ENCODE measurements at regions not wholly inside any gene's neighbourhood (a gene's known extent, or its start where the extent isn't known, plus 50 kb on each side); places are given as distances from the start of the nearest gene placed in this dataset.

DNA sequence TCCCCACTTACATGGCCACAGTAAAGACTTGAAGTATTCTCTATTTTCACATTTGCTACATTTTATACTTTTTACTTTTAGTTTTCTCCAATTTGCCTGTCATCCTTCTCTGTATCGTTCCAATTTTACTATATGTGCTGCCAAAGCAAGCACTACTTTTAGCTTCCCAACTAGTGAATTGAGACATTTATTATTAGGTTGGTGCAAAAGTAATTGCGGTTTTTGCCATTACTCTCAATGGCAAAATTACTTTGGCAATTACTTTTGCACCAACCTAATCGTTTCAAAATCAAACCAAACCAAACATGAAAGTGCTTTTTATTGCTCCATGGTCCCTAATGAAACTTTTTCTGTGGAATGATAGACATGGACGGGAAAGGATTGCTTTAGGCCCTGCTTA lies 56.6 kb upstream of the ATF3 start:
- no peak for FAIRE-seq
- ATAC-seq = no peak
- Histone ChIP-seq H3K27me3 (no peaks in the 10 kb centered on the region), H3K4me3 (no peak overlapping the region), H3K27ac (no peak overlapping the region), H3K4me1 (no peaks in the 10 kb centered on the region), H3K36me3 (no peaks in the 10 kb centered on the region), H3K9me3 (no peaks in the 10 kb centered on the region)
- TF ChIP-seq, protein P1, sequence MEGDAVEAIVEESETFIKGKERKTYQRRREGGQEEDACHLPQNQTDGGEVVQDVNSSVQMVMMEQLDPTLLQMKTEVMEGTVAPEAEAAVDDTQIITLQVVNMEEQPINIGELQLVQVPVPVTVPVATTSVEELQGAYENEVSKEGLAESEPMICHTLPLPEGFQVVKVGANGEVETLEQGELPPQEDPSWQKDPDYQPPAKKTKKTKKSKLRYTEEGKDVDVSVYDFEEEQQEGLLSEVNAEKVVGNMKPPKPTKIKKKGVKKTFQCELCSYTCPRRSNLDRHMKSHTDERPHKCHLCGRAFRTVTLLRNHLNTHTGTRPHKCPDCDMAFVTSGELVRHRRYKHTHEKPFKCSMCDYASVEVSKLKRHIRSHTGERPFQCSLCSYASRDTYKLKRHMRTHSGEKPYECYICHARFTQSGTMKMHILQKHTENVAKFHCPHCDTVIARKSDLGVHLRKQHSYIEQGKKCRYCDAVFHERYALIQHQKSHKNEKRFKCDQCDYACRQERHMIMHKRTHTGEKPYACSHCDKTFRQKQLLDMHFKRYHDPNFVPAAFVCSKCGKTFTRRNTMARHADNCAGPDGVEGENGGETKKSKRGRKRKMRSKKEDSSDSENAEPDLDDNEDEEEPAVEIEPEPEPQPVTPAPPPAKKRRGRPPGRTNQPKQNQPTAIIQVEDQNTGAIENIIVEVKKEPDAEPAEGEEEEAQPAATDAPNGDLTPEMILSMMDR (IDR thresholded peaks at IDR 0.05) = no peak
- 67 to 74% methylated on average over 4 of the region's 4 CpGs for WGBS, 2 donors
- intact Hi-C loops (cut with DNase I) = no loop called here
- no peak for DNase-seq

DNA sequence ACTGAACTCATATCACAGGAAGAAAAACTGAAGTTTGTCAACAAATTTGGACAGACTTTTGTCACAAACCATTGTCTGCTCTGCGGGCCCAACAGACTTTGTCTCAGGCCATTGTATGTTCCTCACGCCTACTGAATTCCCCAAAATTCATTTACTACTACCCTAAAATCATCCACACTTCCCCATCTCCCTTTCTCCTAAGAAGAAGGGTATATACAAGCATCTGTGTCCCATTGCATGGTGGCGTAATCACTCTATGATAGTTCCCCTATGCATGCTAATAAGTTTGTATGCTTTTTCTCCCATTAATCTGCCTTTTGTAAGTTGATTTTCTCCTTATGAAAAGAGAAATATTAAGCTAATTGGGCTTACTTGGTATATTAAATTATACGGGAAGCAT lies 54.9 kb upstream of the ATF3 start:
- no peak for DNase-seq
- no peak overlapping the region for H3K4me3 ChIP-seq
- no peaks in the 10 kb centered on the region for H3K9me3 ChIP-seq
- H3K27me3 ChIP-seq = no peaks in the 10 kb centered on the region
- TF ChIP-seq, protein P1 (IDR thresholded peaks at IDR 0.05) = no peak
- intact Hi-C loops (cut with DNase I) = no loop called here
- H3K4me1 ChIP-seq = no peaks in the 10 kb centered on the region
- ATAC-seq = no peak
- H3K36me3 ChIP-seq = no peaks in the 10 kb centered on the region
- H3K27ac ChIP-seq = no peak overlapping the region
- no peak for FAIRE-seq
- WGBS, 2 donors = 82 to 92% methylated on average over 4 of the region's 4 CpGs

DNA sequence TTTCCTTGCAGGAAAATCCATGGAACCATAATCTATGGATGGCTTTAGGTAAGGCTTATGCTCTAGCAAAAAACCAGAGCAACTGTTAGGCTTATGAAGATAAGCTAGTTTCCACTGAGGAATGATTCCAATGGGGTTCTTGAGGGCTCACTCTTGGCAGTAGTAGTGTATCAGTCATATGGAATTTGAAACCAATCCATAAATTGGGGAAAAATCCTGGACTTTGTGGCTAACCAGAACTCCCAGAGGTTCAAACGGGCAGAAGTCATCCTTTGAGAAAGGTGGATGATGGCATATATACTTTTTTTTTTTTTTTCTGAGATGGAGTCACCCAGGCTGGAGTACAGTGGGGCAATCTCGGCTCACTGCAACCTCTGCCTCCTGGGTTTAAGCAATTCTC lies 54.2 kb upstream of the ATF3 start:
- intact Hi-C loops (cut with DNase I) = no loop called here
- no peak for DNase-seq
- no peak for ATAC-seq
- no peak for FAIRE-seq
- H3K9me3 ChIP-seq = no peaks in the 10 kb centered on the region
- H3K4me3 ChIP-seq = no peak overlapping the region
- TF ChIP-seq, protein P1 (IDR thresholded peaks at IDR 0.05) = no peak
- no peak overlapping the region for H3K27ac ChIP-seq
- no peaks in the 10 kb centered on the region for H3K27me3 ChIP-seq
- H3K36me3 ChIP-seq = no peaks in the 10 kb centered on the region
- 67 to 85% methylated on average over 2 of the region's 2 CpGs for WGBS, 2 donors
- peaks cover 0 to 3% (median 0%) of the 10 kb centered on the region in 3 donors for H3K4me1 ChIP-seq

DNA sequence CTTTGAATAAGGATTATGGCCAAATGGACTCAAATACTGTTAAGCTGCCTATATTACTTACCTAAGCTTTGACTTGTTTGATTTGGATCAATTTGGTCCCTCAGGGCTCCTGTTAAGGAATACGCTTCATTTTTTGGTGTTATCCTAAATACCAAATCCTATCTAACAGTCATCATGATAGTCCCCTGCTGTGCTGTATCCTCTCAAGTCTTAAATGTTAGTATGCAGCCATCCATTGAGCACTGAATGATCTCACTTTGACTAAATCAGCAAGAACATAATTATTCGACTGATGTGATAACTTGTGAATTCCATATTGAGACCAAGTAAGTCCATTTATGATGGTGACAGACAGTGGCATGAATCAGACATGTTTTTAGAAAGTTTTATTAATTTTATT lies 53.1 kb upstream of the ATF3 start:
- WGBS, 2 donors = 80 to 82% methylated on average over 2 of the region's 2 CpGs
- Histone ChIP-seq H3K27me3 (no peaks in the 10 kb centered on the region), H3K4me3 (no peak overlapping the region), H3K27ac (no peak overlapping the region), H3K4me1 (peaks cover 0 to 3% (median 0%) of the 10 kb centered on the region in 3 donors), H3K36me3 (no peaks in the 10 kb centered on the region), H3K9me3 (no peaks in the 10 kb centered on the region)
- TF ChIP-seq, protein P1 (IDR thresholded peaks at IDR 0.05) = no peak
- intact Hi-C loops (cut with DNase I) = no loop called here
- DNase-seq (no peak), ATAC-seq (no peak), FAIRE-seq (no peak)

DNA sequence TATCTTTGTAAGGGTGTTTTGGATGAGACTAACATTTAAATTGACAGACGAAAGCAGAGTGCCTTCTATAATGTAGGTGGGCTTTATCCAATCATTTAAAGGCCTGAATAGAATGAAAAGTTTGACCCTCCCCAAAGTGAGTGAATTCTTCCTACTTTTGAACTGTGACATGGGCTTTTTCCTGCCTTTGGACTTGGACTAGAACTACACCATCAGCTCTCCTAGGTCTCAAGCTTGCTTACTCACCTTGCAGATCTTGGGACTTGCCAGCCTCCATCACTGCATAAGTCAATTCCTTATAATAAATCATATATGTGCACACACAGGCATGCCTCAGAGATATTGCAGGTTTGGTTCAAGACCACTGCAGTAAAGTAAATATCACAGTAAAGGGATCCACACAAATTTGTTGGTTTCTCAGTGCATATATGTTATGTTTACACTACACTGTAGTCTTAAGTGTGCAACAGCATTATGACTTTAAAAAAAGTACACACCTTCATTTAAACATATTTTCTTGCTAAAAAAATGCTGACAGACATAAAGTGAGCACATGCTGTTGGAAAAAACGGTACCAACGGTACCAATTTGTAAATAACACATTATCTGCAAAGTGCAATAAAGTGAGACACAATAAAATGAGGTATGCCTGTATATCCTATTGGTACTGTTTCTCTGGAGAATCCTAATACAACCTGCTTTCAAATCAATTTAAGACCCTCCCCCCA lies 51.6 kb upstream of the ATF3 start:
- no peak for DNase-seq
- 77 to 92% methylated on average over 3 of the region's 3 CpGs for WGBS, 2 donors
- ATAC-seq = no peak
- no peak for FAIRE-seq
- H3K27me3 ChIP-seq = no peaks in the 10 kb centered on the region
- H3K4me1 ChIP-seq = peaks cover 0 to 3% (median 0%) of the 10 kb centered on the region in 3 donors
- H3K9me3 ChIP-seq = no peaks in the 10 kb centered on the region
- intact Hi-C loops (cut with DNase I) = no loop called here
- H3K36me3 ChIP-seq = no peaks in the 10 kb centered on the region
- H3K4me3 ChIP-seq = no peak overlapping the region
- H3K27ac ChIP-seq = no peak overlapping the region
- TF ChIP-seq, protein P1 (IDR thresholded peaks at IDR 0.05) = no peak
